IMR-90 (cell line): ENCODE measurements at regions not wholly inside any gene's neighbourhood (a gene's known extent, or its start where the extent isn't known, plus 50 kb on each side); places are given as distances from the start of the nearest gene placed in this dataset.

Experiments used
- ATAC-seq: fragments of 200-7000 bp; cut with Tn5 transposase; 2 replicates; pipeline ENCODE4 v1.9.1; 2020; ENCODE audit warnings: low read depth, mild to moderate bottlenecking, moderate library complexity
- BruUV-seq: library from RNA; stranded (reverse); fragments of 400-500 nt; replicated peaks from 2 replicates; lab custom pipeline; 2021; lab: Mats Ljungman, UMichigan
- CTCF ChIA-PET: fragments of 300-600 bp; formaldehyde crosslinking; extraction: SDS; loops from one replicate; lab custom pipeline; 2021; ENCODE audit warnings: antibody characterized with exemption; lab: Yijun Ruan, JAX
- POLR2A ChIA-PET: fragments of 300-600 bp; sonication (Branson Sonifier 250); formaldehyde crosslinking; loops from one replicate; lab custom pipeline; 2022; ENCODE audit warnings: antibody characterized with exemption; ENCODE audit not compliant: unreplicated experiment; lab: Charles Lee
- DNase-seq: peaks from one replicate; pipeline ENCODE4 v3.0.0; 2013
- H2AFZ ChIP-seq: replicated peaks from 2 replicates; pipeline ENCODE3; 2013; ENCODE audit warnings: low read length, mild to moderate bottlenecking; ENCODE audit not compliant: poor library complexity
- H2AK5ac ChIP-seq: 2 replicates; pipeline ENCODE4 v1.6.1; 2013; ENCODE audit warnings: low read depth, low read length, inconsistent platforms
- H2AK9ac ChIP-seq: replicated peaks from 2 replicates; pipeline ENCODE3; 2013; ENCODE audit warnings: mild to moderate bottlenecking, low read depth, low read length, moderate library complexity; ENCODE audit not compliant: poor library complexity
- H2BK120ac ChIP-seq: 2 replicates; pipeline ENCODE4 v1.6.1; 2013; ENCODE audit warnings: low read depth, low read length, inconsistent platforms
- H2BK15ac ChIP-seq: 3 replicates; pipeline ENCODE4 v1.6.1; 2013; ENCODE audit warnings: low read depth, low read length, inconsistent platforms
- H2BK20ac ChIP-seq: 2 replicates; pipeline ENCODE4 v1.6.1; 2013; ENCODE audit warnings: low read depth, mild to moderate bottlenecking, inconsistent platforms, low read length, moderate library complexity
- H2BK5ac ChIP-seq: 2 replicates; pipeline ENCODE4 v1.6.1; 2013; ENCODE audit warnings: mild to moderate bottlenecking, low read depth, low read length, inconsistent platforms; ENCODE audit not compliant: poor library complexity, severe bottlenecking
- H3K14ac ChIP-seq: replicated peaks from 2 replicates; pipeline ENCODE4 v1.6.1; 2013; ENCODE audit warnings: low read depth, low read length, inconsistent platforms
- H3K18ac ChIP-seq: 2 replicates; pipeline ENCODE4 v1.6.1; 2013; ENCODE audit warnings: low read depth, low read length, control low read depth
- H3K23ac ChIP-seq: 2 replicates; pipeline ENCODE4 v1.6.1; 2013; ENCODE audit warnings: low read depth, low read length, inconsistent platforms
- H3K27ac ChIP-seq: 2 replicates; pipeline ENCODE4 v1.5.1; 2013; ENCODE audit warnings: mild to moderate bottlenecking, control low read depth, low read length; ENCODE audit not compliant: insufficient read depth
- H3K27me3 ChIP-seq: 2 replicates; pipeline ENCODE4 v1.6.1; 2013; ENCODE audit warnings: low read length; ENCODE audit not compliant: control insufficient read depth, insufficient read depth
- H3K36me3 ChIP-seq: 2 replicates; pipeline ENCODE4 v1.6.1; 2013; ENCODE audit warnings: low read length, mixed read lengths; ENCODE audit not compliant: control insufficient read depth, insufficient read depth
- H3K4ac ChIP-seq: 2 replicates; pipeline ENCODE4 v1.6.1; 2013; ENCODE audit warnings: low read depth, low read length, inconsistent platforms
- H3K4me1 ChIP-seq: 2 replicates; pipeline ENCODE4 v1.6.1; 2013; ENCODE audit warnings: low read length, mixed read lengths; ENCODE audit not compliant: control insufficient read depth, insufficient read depth
- H3K4me2 ChIP-seq: 2 replicates; pipeline ENCODE4 v1.6.1; 2013; ENCODE audit warnings: low read depth, mild to moderate bottlenecking, control low read depth, low read length, moderate library complexity
- H3K4me3 ChIP-seq: 2 replicates; pipeline ENCODE4 v1.5.1; 2013; ENCODE audit warnings: low read depth, mild to moderate bottlenecking, control low read depth, low read length, moderate library complexity; ENCODE audit not compliant: insufficient read depth
- H3K56ac ChIP-seq: 2 replicates; pipeline ENCODE4 v1.6.1; 2013; ENCODE audit warnings: low read length, inconsistent platforms; ENCODE audit not compliant: insufficient read depth; ENCODE audit errors: extremely low read depth
- H3K79me1 ChIP-seq, 2 experiments: 2 replicates each; pipeline ENCODE4 v1.6.1; 2013; ENCODE audit warnings: low read length in 2 of 2, inconsistent platforms in 1 of 2, low read depth in 1 of 2
- H3K9ac ChIP-seq: 2 replicates; pipeline ENCODE4 v1.6.1; 2013; ENCODE audit warnings: low read depth, low read length, control low read depth
- H3K9me1 ChIP-seq: 2 replicates; pipeline ENCODE4 v1.6.1; 2013; ENCODE audit warnings: low read length, inconsistent platforms; ENCODE audit not compliant: insufficient read depth
- H3K9me3 ChIP-seq: 2 replicates; pipeline ENCODE4 v1.6.1; 2013; ENCODE audit warnings: low read length; ENCODE audit not compliant: control insufficient read depth, insufficient read depth
- H4K20me1 ChIP-seq: 2 replicates; pipeline ENCODE4 v1.6.1; 2013; ENCODE audit warnings: low read length, inconsistent platforms; ENCODE audit not compliant: insufficient read depth
- H4K5ac ChIP-seq: 2 replicates; pipeline ENCODE4 v1.6.1; 2013; ENCODE audit warnings: mild to moderate bottlenecking, low read depth, low read length, control low read depth
- H4K8ac ChIP-seq, 2 experiments: 2 replicates each; pipeline ENCODE4 v1.6.1; 2013; ENCODE audit warnings: low read depth in 2 of 2, low read length in 2 of 2, control low read depth in 1 of 2, inconsistent platforms in 1 of 2
- H4K91ac ChIP-seq: 2 replicates; pipeline ENCODE4 v1.6.1; 2013; ENCODE audit warnings: low read depth, low read length, inconsistent platforms; ENCODE audit not compliant: insufficient read depth
- CEBPB ChIP-seq: IDR thresholded peaks from 2 replicates; pipeline ENCODE4 v1.6.1; 2012; ENCODE audit warnings: low read depth, low read length, improper control_type of control experiment
- CHD1 ChIP-seq: IDR thresholded peaks from 2 replicates; pipeline ENCODE4 v1.6.1; 2012; ENCODE audit warnings: low read depth, low read length, improper control_type of control experiment
- WGBS, 2 experiments: methylation state at CpG; one replicate each; pipeline versions ENCODE4 v1.1.5 to v1.1.7; 2013; ENCODE audit warnings: missing lambda C conversion rate in 2 of 2; ENCODE audit not compliant: insufficient read length in 1 of 2; ENCODE audit errors: extremely low coverage in 2 of 2; 5-methylcytosine and 5-hydroxymethylcytosine counted together
- dilution Hi-C: fragments of 300-500 bp; cut with HindIII; formaldehyde crosslinking; loops from one replicate; pipeline ENCODE4 v1.14.3; 2018; ENCODE audit warnings: low sequenced_read_pairs; ENCODE audit not compliant: unreplicated experiment
- in situ Hi-C: fragments of 300-500 bp; cut with MboI; formaldehyde crosslinking; loops from 3 replicates; pipeline ENCODE4 v1.14.3; 2019; ENCODE audit warnings: low sequenced_read_pairs, inconsistent platforms, mixed read lengths
- intact Hi-C: fragments of 100-400 bp; cut with micrococcal nuclease; formaldehyde crosslinking; loops from 2 replicates; pipeline ENCODE4 v1.10.0; 2022

DNA sequence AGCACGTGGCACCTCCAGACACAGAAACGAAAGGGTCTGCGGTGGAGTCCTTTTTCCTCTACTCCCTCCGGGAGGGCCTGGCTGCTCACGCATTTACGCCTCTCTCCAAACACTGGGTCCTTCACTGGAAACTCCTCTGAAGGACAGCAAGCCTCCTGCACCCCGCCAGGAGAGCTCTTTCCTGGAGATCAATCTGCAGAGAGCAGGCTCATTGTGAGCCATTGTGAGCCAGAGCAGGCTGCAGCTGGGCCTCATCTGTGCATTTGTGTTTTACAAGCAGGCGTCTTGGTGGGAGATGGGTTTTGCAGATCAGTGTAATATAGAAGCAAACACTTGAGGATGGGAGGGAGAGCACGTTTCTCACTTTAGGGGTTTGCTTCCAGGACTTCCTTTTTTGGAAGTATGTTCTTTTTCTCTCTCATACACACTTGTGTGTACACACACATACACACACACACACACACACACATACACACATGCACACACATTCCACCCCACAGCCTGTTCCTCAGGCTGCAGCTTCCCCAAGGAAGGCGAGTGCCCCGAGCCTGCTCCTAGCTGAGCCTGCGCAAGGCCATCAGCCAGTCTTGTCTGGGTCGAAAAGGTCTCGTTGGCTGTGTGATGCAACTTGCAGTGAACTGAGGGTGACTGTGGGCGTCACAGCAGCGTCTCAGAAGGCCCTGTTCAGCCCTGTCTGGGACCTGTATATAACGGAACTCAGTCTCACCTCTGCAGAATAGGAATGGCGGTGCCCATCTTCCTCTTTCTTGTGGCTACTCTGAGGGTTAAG, 163.5 kb downstream of the GLI2 start:
- no peak overlapping the region for H2BK15ac ChIP-seq
- TF ChIP-seq CHD1, result no peak
- TF ChIP-seq CEBPB, result peak; percentile 38
- H4K5ac ChIP-seq, result no peak overlapping the region
- no peak overlapping the region for H2BK5ac ChIP-seq
- no peak overlapping the region for H3K18ac ChIP-seq
- peak; percentile 22; the same call in 1 of the 2 replicates for ATAC-seq
- H3K9me3 ChIP-seq, result no peaks in the 10 kb centered on the region
- peaks cover 34 to 87% of the 10 kb centered on the region in 2 experiments for H3K79me1 ChIP-seq
- H3K9me1 ChIP-seq, result peaks cover 36% of the 10 kb centered on the region; the same call in 1 of the 2 replicates
- intact Hi-C loops, result no loop called here
- 72% methylated on average over 5 of the region's 18 CpGs; no CpG with 5 or more reads in 1 of the 2 experiments for WGBS, 2 experiments
- H3K4me2 ChIP-seq, result no peak overlapping the region
- peak overlapping the region; percentile 10; the same call in 1 of the 2 replicates for H4K91ac ChIP-seq
- peaks cover 34% of the 10 kb centered on the region for H4K20me1 ChIP-seq
- no peak overlapping the region for H2AK5ac ChIP-seq
- BruUV-seq, result no TSS peak
- in situ Hi-C loops, result no loop called here
- ChIA-PET POLR2A (interaction anchor here (0.6 kb wide), 1 partner anchor 13 kb away, joined by 9 read pairs; no protein-coding TSS in a partner anchor), CTCF (no interaction called here)
- no peak overlapping the region for H2AFZ ChIP-seq
- no peak overlapping the region for H2BK120ac ChIP-seq
- H3K27me3 ChIP-seq, result no peaks in the 10 kb centered on the region
- no peak for DNase-seq
- no peak overlapping the region for H2AK9ac ChIP-seq
- dilution Hi-C loops, result no loop called here
- H3K14ac ChIP-seq, result peak overlapping the region; percentile 45
- H3K9ac ChIP-seq, result peak overlapping the region; percentile 28
- H4K8ac ChIP-seq, result no peak overlapping the region; a peak in 1 of 4 replicates
- H3K27ac ChIP-seq, result no peak overlapping the region
- no peak overlapping the region for H3K4me3 ChIP-seq
- H3K4ac ChIP-seq, result 0 out of 2 replicates have a peak overlapping the region, but pooled peaks have one; percentile 10
- peaks cover 19% of the 10 kb centered on the region for H3K4me1 ChIP-seq
- peaks cover 4% of the 10 kb centered on the region for H3K36me3 ChIP-seq
- H2BK20ac ChIP-seq, result no peak overlapping the region
- H3K56ac ChIP-seq, result no peak overlapping the region
- H3K23ac ChIP-seq, result no peak overlapping the region; the same call in 1 of the 2 replicates
